SK-N-SH treated with all-trans-retinoic acid at 6 μM for 48 hours (cell line): ENCODE measurements at regions not wholly inside any gene's neighbourhood (a gene's known extent, or its start where the extent isn't known, plus 50 kb on each side); places are given as distances from the start of the nearest gene placed in this dataset.

Experiments
- ATAC-seq: fragments of 200-7000 bp; cut with Tn5 transposase; 3 replicates; pipeline ENCODE4 v1.9.1; 2020; ENCODE audit warnings: mild to moderate bottlenecking, moderate library complexity
- ARNTL ChIP-seq: fragments of 450-650 bp; formaldehyde crosslinking; IDR thresholded peaks from 2 replicates; pipeline ENCODE4 v1.5.0; 2020; ENCODE audit warnings: low read depth, mild to moderate bottlenecking, moderate library complexity, borderline replicate concordance
- BACH2 ChIP-seq: fragments of 250-450 bp; sonication (Bioruptor Pico); IDR thresholded peaks from 2 replicates; pipeline ENCODE4 v1.9.0; 2021; ENCODE audit warnings: mild to moderate bottlenecking, borderline replicate concordance
- CSDC2 ChIP-seq: fragments of 250-450 bp; sonication (Bioruptor Pico); IDR thresholded peaks from 2 replicates; pipeline ENCODE4 v1.5.0; 2020; ENCODE audit warnings: mild to moderate bottlenecking, moderate library complexity
- ESRRG ChIP-seq: fragments of 250-450 bp; sonication (Bioruptor Pico); IDR thresholded peaks from 2 replicates; pipeline ENCODE4 v1.6.1; 2021; ENCODE audit warnings: mild to moderate bottlenecking
- GLIS3 ChIP-seq: fragments of 250-450 bp; sonication (Bioruptor Pico); IDR thresholded peaks from 2 replicates; pipeline ENCODE4 v1.5.0; 2020; ENCODE audit warnings: mild to moderate bottlenecking, moderate library complexity
- ISL1 ChIP-seq: fragments of 250-450 bp; sonication (Bioruptor Pico); IDR thresholded peaks from 2 replicates; pipeline ENCODE4 v2.1.2; 2022; ENCODE audit warnings: mild to moderate bottlenecking, moderate library complexity
- OSR1 ChIP-seq: fragments of 250-450 bp; sonication (Bioruptor Pico); IDR thresholded peaks from 2 replicates; pipeline ENCODE4 v1.8.0; 2022; ENCODE audit warnings: moderate library complexity, mild to moderate bottlenecking, inconsistent platforms
- PPARA ChIP-seq: fragments of 250-450 bp; sonication (Bioruptor Pico); IDR thresholded peaks from 2 replicates; pipeline ENCODE4 v1.5.0; 2020; ENCODE audit warnings: mild to moderate bottlenecking, borderline replicate concordance
- RARB ChIP-seq: fragments of 250-450 bp; sonication (Bioruptor Pico); IDR thresholded peaks from 2 replicates; pipeline ENCODE4 v1.8.0; 2021; ENCODE audit warnings: mild to moderate bottlenecking, moderate library complexity
- SNAI2 ChIP-seq: fragments of 250-450 bp; sonication (Bioruptor Pico); IDR thresholded peaks from 2 replicates; pipeline ENCODE4 v1.5.0; 2020; ENCODE audit warnings: mild to moderate bottlenecking, moderate library complexity
- TCF4 ChIP-seq: fragments of 250-450 bp; sonication (Bioruptor Pico); IDR thresholded peaks from 2 replicates; pipeline ENCODE4 v1.8.0; 2021; ENCODE audit warnings: mild to moderate bottlenecking, moderate library complexity, borderline replicate concordance
- TOX ChIP-seq: fragments of 250-450 bp; sonication (Bioruptor Pico); IDR thresholded peaks from 2 replicates; pipeline ENCODE4 v1.8.0; 2021; ENCODE audit warnings: mild to moderate bottlenecking, moderate library complexity, borderline replicate concordance
- ZFP3 ChIP-seq: fragments of 250-450 bp; sonication (Bioruptor Pico); IDR thresholded peaks from 2 replicates; pipeline ENCODE4 v1.5.0; 2020; ENCODE audit warnings: mild to moderate bottlenecking, moderate library complexity
- ZFP30 ChIP-seq: fragments of 450-650 bp; formaldehyde crosslinking; IDR thresholded peaks from 2 replicates; pipeline ENCODE4 v1.5.0; 2022; ENCODE audit warnings: mild to moderate bottlenecking, moderate library complexity
- ZNF565 ChIP-seq: fragments of 450-650 bp; formaldehyde crosslinking; conservative IDR thresholded peaks from 2 replicates; pipeline ENCODE4 v1.5.0; 2020; ENCODE audit warnings: low read depth, mild to moderate bottlenecking, moderate library complexity
- ZNF70 ChIP-seq: fragments of 450-650 bp; formaldehyde crosslinking; IDR thresholded peaks from 2 replicates; pipeline ENCODE4 v1.5.0; 2020; ENCODE audit warnings: mild to moderate bottlenecking, moderate library complexity
- ZNF8 ChIP-seq: fragments of 450-650 bp; formaldehyde crosslinking; IDR thresholded peaks from 2 replicates; pipeline ENCODE4 v1.5.0; 2020; ENCODE audit warnings: mild to moderate bottlenecking, moderate library complexity
- TF ChIP-seq, protein P1 (sequence below): fragments of 250-450 bp; sonication (Bioruptor Pico); IDR thresholded peaks from 2 replicates; pipeline ENCODE4 v1.5.1; 2020; ENCODE audit warnings: low read depth, mild to moderate bottlenecking, moderate library complexity
- TF ChIP-seq, protein P2 (sequence below): fragments of 250-450 bp; sonication (Bioruptor Pico); IDR thresholded peaks from 2 replicates; pipeline ENCODE4 v1.8.0; 2021; ENCODE audit warnings: low read depth, mild to moderate bottlenecking, moderate library complexity, borderline replicate concordance
- TF ChIP-seq, protein P3 (sequence below): fragments of 250-450 bp; sonication (Bioruptor Pico); IDR thresholded peaks from 2 replicates; pipeline ENCODE4 v1.8.0; 2020; ENCODE audit warnings: mild to moderate bottlenecking, moderate library complexity, borderline replicate concordance
- TF ChIP-seq, protein P4 (sequence below): fragments of 250-450 bp; sonication (Bioruptor Pico); IDR thresholded peaks from 2 replicates; pipeline ENCODE4 v1.5.1; 2021; ENCODE audit warnings: mild to moderate bottlenecking, moderate library complexity

DNA sequence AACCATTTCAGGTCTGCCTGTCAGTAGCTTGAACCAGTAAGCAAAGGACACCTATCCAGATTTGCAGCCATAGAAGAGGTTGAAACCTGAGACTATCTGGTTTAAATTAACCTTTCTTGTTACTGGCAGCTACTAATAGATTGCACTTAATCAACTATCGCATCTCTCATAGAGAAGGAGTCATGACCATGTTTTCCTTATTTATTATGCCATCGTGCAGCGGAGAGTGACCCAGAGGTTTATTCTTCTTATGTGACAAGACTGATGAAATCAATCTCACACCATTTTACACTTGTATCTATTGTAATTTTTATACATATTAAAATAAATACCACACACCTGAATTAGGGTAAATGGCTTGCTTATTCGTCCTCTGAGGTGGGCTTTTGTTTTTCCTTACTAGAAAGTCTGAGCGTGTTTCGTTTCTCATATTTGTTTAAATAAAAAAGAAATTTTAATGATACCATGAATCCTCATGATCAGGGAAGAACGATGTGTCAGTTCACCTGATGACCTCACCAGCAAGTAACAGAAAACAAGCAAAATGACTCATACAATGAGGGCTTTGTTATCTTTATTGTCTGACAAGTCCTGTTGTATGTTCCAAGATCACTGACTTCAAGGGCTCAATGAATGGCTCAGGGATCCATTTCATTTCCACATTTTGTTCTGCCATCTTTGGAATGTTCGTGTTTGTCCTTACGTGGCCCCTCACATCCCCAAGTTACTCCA, 379.5 kb upstream of the DPH6 start:
- no peak for ATAC-seq
- no peak for TF ChIP-seq ESRRG
- 0 out of 2 replicates have a peak, but pooled peaks have one; percentile 28 for TF ChIP-seq ZFP3
- no peak for TF ChIP-seq BACH2 (CRISPR knock-in tag)
- TF ChIP-seq ZNF565 (CRISPR knock-in tag) = no peak
- peak; percentile 48; the same call in 1 of the 2 replicates for TF ChIP-seq ISL1 (CRISPR knock-in tag)
- TF ChIP-seq, protein P1, sequence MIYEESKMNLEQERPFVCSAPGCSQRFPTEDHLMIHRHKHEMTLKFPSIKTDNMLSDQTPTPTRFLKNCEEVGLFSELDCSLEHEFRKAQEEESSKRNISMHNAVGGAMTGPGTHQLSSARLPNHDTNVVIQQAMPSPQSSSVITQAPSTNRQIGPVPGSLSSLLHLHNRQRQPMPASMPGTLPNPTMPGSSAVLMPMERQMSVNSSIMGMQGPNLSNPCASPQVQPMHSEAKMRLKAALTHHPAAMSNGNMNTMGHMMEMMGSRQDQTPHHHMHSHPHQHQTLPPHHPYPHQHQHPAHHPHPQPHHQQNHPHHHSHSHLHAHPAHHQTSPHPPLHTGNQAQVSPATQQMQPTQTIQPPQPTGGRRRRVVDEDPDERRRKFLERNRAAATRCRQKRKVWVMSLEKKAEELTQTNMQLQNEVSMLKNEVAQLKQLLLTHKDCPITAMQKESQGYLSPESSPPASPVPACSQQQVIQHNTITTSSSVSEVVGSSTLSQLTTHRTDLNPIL (CRISPR knock-in tag) = peak; percentile 42; the same call in 1 of the 2 replicates
- TF ChIP-seq, all 23 proteins: peak for 3

DNA sequence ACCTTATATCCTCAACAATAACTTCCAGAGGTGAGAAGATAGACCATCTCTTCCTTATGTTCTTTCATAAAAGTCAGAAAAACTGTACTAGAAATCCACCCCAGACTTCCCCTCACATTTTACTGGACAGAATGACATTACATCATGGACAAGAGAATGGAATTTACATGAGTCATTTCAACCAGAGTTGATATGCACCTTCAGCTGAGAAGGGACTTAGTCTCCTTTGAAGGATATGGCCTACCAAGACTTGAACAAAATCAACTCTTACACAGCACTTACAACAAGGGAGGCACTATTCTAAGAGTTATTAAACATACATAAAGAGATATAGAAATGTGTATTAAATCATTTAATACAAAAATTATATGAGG, 380.0 kb upstream of the DPH6 start:
- TF ChIP-seq SNAI2 (CRISPR knock-in tag) = no peak
- TF ChIP-seq OSR1 (CRISPR knock-in tag) = no peak
- TF ChIP-seq, protein P1 (CRISPR knock-in tag) = no peak
- TF ChIP-seq TCF4 (CRISPR knock-in tag) = no peak
- TF ChIP-seq, protein P2, sequence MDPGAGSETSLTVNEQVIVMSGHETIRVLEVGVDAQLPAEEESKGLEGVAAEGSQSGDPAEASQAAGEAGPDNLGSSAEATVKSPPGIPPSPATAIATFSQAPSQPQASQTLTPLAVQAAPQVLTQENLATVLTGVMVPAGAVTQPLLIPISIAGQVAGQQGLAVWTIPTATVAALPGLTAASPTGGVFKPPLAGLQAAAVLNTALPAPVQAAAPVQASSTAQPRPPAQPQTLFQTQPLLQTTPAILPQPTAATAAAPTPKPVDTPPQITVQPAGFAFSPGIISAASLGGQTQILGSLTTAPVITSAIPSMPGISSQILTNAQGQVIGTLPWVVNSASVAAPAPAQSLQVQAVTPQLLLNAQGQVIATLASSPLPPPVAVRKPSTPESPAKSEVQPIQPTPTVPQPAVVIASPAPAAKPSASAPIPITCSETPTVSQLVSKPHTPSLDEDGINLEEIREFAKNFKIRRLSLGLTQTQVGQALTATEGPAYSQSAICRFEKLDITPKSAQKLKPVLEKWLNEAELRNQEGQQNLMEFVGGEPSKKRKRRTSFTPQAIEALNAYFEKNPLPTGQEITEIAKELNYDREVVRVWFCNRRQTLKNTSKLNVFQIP = no peak
- TF ChIP-seq ZNF565 (CRISPR knock-in tag) = no peak
- TF ChIP-seq ARNTL = no peak
- TF ChIP-seq ZFP30 (CRISPR knock-in tag) = no peak
- TF ChIP-seq ISL1 (CRISPR knock-in tag) = no peak
- TF ChIP-seq ZNF70 (CRISPR knock-in tag) = no peak
- TF ChIP-seq ESRRG = no peak
- TF ChIP-seq ZNF8 (CRISPR knock-in tag) = no peak
- no peak for TF ChIP-seq TOX
- TF ChIP-seq, protein P3, sequence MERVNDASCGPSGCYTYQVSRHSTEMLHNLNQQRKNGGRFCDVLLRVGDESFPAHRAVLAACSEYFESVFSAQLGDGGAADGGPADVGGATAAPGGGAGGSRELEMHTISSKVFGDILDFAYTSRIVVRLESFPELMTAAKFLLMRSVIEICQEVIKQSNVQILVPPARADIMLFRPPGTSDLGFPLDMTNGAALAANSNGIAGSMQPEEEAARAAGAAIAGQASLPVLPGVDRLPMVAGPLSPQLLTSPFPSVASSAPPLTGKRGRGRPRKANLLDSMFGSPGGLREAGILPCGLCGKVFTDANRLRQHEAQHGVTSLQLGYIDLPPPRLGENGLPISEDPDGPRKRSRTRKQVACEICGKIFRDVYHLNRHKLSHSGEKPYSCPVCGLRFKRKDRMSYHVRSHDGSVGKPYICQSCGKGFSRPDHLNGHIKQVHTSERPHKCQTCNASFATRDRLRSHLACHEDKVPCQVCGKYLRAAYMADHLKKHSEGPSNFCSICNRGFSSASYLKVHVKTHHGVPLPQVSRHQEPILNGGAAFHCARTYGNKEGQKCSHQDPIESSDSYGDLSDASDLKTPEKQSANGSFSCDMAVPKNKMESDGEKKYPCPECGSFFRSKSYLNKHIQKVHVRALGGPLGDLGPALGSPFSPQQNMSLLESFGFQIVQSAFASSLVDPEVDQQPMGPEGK = no peak
- TF ChIP-seq ZFP3 = no peak
- no peak for TF ChIP-seq GLIS3 (CRISPR knock-in tag)
- no peak for TF ChIP-seq PPARA
- no peak for ATAC-seq

DNA sequence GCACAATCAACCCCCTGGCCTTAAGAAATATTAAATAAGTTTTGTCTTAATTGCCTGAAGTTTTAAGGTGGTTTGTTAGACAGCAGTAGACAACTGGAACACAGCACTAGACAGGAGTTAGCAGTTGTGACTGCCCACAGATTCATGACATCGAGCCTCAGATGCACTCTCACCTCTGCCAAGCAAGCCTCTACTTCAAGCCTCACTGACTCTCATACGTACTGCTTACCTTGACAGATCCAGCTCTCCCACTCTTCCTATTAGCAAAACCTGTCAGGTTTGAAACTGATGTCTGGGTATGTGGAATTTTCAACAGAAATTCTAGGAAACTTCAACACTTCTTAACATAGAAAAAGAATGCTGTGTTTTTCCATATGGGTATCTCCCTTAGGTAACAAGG, 382.9 kb upstream of the DPH6 start:
- ATAC-seq = no peak
- no peak for TF ChIP-seq ZNF8 (CRISPR knock-in tag)
- no peak for TF ChIP-seq TOX
- TF ChIP-seq, protein P2 = no peak
- TF ChIP-seq ISL1 (CRISPR knock-in tag) = no peak
- TF ChIP-seq PPARA = no peak
- TF ChIP-seq, protein P4, sequence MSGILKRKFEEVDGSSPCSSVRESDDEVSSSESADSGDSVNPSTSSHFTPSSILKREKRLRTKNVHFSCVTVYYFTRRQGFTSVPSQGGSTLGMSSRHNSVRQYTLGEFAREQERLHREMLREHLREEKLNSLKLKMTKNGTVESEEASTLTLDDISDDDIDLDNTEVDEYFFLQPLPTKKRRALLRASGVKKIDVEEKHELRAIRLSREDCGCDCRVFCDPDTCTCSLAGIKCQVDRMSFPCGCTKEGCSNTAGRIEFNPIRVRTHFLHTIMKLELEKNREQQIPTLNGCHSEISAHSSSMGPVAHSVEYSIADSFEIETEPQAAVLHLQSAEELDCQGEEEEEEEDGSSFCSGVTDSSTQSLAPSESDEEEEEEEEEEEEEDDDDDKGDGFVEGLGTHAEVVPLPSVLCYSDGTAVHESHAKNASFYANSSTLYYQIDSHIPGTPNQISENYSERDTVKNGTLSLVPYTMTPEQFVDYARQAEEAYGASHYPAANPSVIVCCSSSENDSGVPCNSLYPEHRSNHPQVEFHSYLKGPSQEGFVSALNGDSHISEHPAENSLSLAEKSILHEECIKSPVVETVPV = no peak
- no peak for TF ChIP-seq SNAI2 (CRISPR knock-in tag)
- TF ChIP-seq ZNF565 (CRISPR knock-in tag) = no peak
- TF ChIP-seq GLIS3 (CRISPR knock-in tag) = no peak
- TF ChIP-seq, protein P3 = no peak
- TF ChIP-seq CSDC2 (CRISPR knock-in tag) = no peak
- TF ChIP-seq ZFP30 (CRISPR knock-in tag) = no peak
- no peak for TF ChIP-seq RARB (CRISPR knock-in tag)
- TF ChIP-seq, protein P1 (CRISPR knock-in tag) = no peak
- no peak for TF ChIP-seq OSR1 (CRISPR knock-in tag)
- TF ChIP-seq ARNTL = no peak
